Fibroblast of skin of right biceps (primary cell): ENCODE measurements at regions not wholly inside any gene's neighbourhood (a gene's known extent, or its start where the extent isn't known, plus 50 kb on each side); places are given as distances from the start of the nearest gene placed in this dataset.
A peak's percentile ranks its signal among the peaks of the same experiment; 100 is the strongest.
"Not testable (repeated sequence)": the region's sequence is repeated elsewhere in the genome, so short reads cannot be mapped to it uniquely, and the experiment has no call there.

Source experiments
- DNase-seq: peaks from one replicate; pipeline ENCODE4 v3.0.0-alpha.2; 2013

- no peak for DNase-seq
Observed at GRCh38 chr13:80830431-80830830, 489.5 kb upstream of the SPRY2 start.

DNA sequence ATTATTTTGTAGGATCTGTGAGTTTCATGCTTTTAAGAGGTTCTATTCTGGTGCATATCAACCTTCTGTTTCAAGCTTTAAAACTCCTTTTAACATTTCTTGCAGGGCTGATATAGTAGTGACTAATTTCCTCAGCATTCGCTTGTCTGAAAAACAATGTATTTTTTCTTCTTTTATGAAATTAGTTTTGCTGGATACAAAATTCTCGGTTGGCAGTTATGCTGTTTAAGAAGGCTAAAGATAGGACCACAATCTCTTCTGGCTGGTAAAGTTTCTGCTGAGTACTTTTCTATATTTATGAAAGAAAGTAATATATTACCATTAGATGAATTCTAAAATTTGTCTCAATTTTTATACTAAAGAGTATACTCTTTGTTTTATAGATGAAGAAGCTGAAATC lies 487.8 kb upstream of the SPRY2 start:
- DNase-seq, result no peak

DNA sequence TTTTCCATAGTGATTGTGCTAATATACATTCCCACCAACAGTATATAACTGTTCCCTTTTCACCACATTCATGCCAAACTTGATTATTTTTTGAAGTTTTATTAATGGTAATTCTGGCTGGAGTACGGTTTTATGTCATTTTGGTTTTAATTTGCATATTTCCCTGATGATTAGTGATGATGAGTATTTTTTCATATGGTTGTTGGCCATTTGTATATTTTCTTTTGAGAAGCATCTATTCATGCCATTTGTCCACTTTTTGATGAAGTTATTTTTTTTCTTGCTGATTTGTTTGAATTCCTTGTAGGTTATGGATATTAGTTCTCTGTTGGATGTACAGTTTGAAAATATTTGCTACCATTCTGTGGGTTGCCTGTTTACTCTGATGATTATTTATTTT lies 484.4 kb upstream of the SPRY2 start:
- DNase-seq, result no peak

DNA sequence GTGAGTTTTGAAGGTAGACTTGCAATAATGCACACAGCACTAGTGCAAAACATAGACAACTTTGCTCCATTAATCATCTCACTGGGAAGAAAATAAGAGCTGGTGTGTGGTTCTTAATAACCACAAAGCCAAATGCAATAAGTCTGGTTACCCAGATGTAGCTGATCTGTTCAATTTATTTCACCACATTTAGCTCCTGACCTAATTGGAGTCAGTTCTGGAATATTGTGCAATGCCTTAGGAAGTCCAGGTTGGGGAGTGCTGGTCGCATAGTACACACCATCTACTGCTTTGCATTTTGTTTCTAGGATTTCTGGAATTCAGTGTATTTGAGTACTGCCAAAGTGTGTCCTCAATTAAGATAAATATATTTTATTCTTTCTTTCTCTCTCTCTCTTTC lies 483.3 kb upstream of the SPRY2 start:
- DNase-seq, result peak; percentile 23

- DNase-seq, result no peak
Observed at GRCh38 chr13:80823472-80823871, 482.5 kb upstream of the SPRY2 start.

- peak; percentile 2 for DNase-seq
Observed at GRCh38 chr13:80821466-80821865, 480.5 kb upstream of the SPRY2 start.

DNA sequence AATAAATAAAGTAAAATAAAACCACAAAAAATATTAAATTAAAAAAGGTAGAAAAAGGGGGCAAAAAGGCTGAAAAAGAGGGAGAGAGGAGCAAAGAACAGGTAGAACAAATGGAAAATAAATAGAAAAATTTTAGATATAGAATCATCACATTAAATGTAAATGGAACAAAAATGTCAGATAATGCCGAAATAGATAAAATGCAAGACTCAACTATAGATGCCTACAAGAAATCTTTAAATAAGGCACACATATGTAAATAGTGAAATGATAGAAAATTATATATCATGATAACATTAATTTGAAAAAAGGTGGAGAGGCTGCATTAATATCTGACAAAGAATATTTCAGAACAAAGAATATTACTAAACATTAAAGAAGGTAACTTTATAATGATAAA lies 477.1 kb upstream of the SPRY2 start:
- DNase-seq, result no peak

DNA sequence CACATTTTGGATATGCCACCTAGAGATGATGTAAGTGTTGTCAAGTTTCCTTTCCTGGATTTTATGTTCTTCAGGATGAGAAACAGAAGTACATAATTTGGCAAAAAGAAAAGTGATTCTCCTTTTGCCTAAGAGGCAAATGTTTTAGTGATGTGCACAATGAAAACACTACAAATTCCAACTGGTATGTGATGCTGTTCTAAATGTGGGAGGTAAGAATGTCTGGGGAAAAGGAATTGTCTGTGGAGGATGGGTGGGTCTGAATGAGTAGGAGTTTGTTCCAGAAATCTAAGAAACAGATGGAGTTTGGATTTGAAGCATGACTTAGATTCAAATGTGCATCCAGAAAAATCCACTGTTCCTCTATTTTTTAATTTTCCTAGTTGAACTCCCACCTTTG lies 473.6 kb upstream of the SPRY2 start:
- peak; percentile 35 for DNase-seq

GRCh38 chr13:80810294-80810693 lies 469.4 kb upstream of the SPRY2 start:
- DNase-seq, result not testable (repeated sequence)

DNA sequence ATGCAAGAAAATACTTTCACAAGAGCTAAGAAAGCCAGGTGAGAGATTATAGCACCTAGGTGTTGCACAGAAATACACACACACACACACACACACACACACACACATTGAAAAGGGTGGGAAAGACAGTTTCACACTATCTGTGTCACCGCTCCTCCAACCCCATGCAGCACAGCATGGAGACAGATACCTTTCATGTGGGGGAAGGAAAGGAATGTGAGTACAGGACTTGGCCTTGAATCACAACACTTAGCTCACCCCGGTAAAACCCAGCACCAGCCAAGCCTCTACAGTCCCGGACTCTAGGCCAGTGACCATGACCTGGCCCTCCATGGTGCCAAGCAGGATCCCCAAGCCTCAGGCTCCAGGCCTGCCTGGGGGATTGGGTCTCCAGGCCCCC lies 462.0 kb upstream of the SPRY2 start:
- no peak for DNase-seq

- DNase-seq, result no peak
Observed at GRCh38 chr13:80798576-80799133, 457.7 kb upstream of the SPRY2 start.

GRCh38 chr13:80787604-80788003 lies 446.7 kb upstream of the SPRY2 start:
- no peak for DNase-seq

DNA sequence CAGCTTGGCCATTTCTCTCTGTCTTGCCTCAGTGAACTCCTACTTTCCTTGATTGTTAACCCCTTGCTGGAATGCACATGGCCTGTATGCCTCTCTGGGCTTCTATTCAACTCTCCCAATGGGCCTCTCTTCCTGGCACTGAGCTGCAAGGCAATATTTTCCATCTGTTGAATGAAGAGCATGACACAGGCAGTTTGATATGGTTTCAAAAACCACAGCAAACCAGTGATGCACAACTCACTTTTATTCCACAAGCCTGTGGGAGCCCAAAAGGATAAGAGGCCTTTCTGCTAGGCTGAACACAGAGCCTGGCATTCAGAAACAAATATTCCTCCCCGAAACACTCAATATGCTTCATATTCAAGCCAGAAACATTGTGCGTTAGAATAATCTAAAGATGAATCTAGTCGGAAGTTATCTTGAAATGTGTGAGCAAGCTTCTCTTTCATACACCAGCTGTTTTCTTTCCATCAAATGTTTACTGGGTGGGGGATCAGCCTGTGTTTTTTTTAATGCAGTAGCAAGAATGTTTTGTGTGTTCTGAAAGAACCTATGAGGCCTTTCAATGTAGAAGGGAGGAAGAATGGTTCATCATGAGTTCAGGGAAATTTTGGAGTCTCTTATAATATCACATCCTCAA lies 443.1 kb upstream of the SPRY2 start:
- peak; percentile 56 for DNase-seq

GRCh38 chr13:80782441-80782840 lies 441.5 kb upstream of the SPRY2 start:
- DNase-seq, result no peak

GRCh38 chr13:80778297-80778696 lies 437.4 kb upstream of the SPRY2 start:
- no peak for DNase-seq

- DNase-seq, result no peak
Observed at GRCh38 chr13:80757694-80758093, 416.8 kb upstream of the SPRY2 start.

GRCh38 chr13:80755910-80756309 lies 415.0 kb upstream of the SPRY2 start:
- no peak for DNase-seq

- no peak for DNase-seq
Observed at GRCh38 chr13:80754441-80754840, 413.5 kb upstream of the SPRY2 start.

GRCh38 chr13:80753866-80754265 lies 412.9 kb upstream of the SPRY2 start:
- peak; percentile 9 for DNase-seq

- no peak for DNase-seq
Observed at GRCh38 chr13:80751854-80752253, 410.9 kb upstream of the SPRY2 start.

- DNase-seq, result no peak
Observed at GRCh38 chr13:80744147-80744914, 403.4 kb upstream of the SPRY2 start.

DNA sequence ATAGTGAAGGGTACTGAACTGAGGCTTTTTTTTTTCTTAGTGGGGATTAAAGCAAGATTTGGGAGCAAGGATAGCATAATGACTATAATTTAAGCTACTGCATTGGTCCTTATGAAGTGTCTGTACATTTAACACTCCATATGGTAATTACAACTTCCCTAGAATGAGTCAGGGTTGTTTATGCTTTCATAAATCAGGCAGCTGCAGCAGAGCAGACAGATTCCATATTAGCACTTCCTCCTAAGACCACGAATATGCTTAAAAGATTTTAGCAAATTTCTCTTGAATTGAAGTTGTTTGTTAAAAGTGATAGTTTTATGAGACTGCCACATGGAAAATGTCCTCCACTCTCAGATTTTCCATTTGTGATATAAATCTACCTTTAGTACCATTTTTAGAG lies 401.1 kb upstream of the SPRY2 start:
- DNase-seq, result no peak

DNA sequence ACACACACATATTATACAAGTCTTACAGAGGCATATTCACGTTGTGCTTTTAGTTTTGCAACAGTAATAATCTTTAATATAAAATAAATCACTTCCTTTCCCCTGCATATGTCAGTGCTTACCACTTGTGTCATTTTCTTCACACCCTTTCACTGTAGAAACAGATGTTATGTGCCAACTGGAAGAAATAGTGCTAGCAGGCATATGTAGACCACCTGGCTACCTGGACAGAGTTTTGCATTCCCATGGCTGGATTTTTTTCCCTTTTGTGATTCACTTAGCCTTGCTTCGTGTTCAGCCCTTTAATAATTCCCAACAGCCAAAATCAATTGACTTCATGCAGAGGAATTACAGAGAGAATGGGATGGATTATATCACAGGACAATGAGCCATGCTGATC lies 399.1 kb upstream of the SPRY2 start:
- no peak for DNase-seq

DNA sequence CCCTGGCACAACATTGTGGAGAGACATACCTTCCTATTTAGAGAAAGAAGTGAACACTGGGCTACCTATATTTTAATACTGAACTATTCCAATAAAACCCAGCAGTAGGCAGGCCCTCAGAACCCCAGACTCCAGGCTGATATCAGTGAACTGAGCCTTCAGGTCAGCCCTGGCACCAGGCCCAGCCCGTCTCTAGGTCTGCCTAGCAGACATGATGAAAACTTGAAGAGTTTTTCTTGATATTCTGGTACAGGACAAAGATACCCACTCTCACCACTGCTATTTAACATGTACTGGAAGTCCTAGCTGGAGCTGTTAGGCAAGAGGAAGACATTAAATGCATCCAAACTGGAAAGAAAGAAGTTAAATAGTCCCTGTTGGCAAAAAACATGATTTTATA lies 396.6 kb upstream of the SPRY2 start:
- no peak for DNase-seq
